ENCODE measurements at regions not wholly inside any gene's neighbourhood (a gene's known extent, or its start where the extent isn't known, plus 50 kb on each side); places are given as distances from the start of the nearest gene placed in this dataset.

GRCh38 chr14:44370727-44371126 is 136.4 kb downstream of the FSCB start:
- ChIA-PET CTCF (interaction anchor here (0.5 kb wide), 1 partner anchor 323 kb away, joined by 3 read pairs; no protein-coding TSS in a partner anchor), POLR2A (no interaction called here)
- TF ChIP-seq ZBTB7A (tag by site-specific recombination; IDR thresholded peaks at IDR 0.05; ENCODE audit: low read depth) = no peak
- no peak for TF ChIP-seq PBX3 (CRISPR knock-in tag; IDR thresholded peaks at IDR 0.05)
- TF ChIP-seq ZNF529 (tag by site-specific recombination; IDR thresholded peaks at IDR 0.05; ENCODE audit: insufficient replicate concordance) = no peak
- TF ChIP-seq ZNF112 (tag by site-specific recombination; IDR thresholded peaks at IDR 0.05) = no peak
- TF ChIP-seq ZNF350 (tag by site-specific recombination; IDR thresholded peaks at IDR 0.05) = no peak
- no peak for TF ChIP-seq KLF7 (tag by site-specific recombination; IDR thresholded peaks at IDR 0.05; ENCODE audit: borderline replicate concordance)
- no peak overlapping the region for H3K4me3 ChIP-seq (ENCODE audit: low read depth, low read length)
- no peaks in the 10 kb centered on the region for H3K4me1 ChIP-seq (ENCODE audit: control insufficient read depth, insufficient read depth, low read length)
- H3K9me3 ChIP-seq (ENCODE audit: control insufficient read depth, insufficient read depth, low read depth, low read length) = no peaks in the 10 kb centered on the region
- H3K36me3 ChIP-seq (ENCODE audit: control insufficient read depth in 2 of 2, insufficient read depth in 1 of 2, low read length in 2 of 2) = no peaks in the 10 kb centered on the region
- H3K27ac ChIP-seq (ENCODE audit: extremely low read depth, low read depth, low read length) = no peak overlapping the region

GRCh38 chr14:44369401-44370123 is 137.5 kb downstream of the FSCB start:
- TF ChIP-seq ZBTB48 (tag by site-specific recombination; IDR thresholded peaks at IDR 0.05) = no peak
- no peak for TF ChIP-seq ZSCAN4 (tag by site-specific recombination; IDR thresholded peaks at IDR 0.05)
- TF ChIP-seq ZNF747 (tag by site-specific recombination; IDR thresholded peaks at IDR 0.05) = no peak
- TF ChIP-seq GLI2 (tag by site-specific recombination; IDR thresholded peaks at IDR 0.05; ENCODE audit: borderline replicate concordance, low read depth) = no peak
- TF ChIP-seq ZNF274 (IDR thresholded peaks at IDR 0.05; ENCODE audit: low read length) = no peak
- no peak for TF ChIP-seq ZNF274 (tag by site-specific recombination; IDR thresholded peaks at IDR 0.05; ENCODE audit: borderline replicate concordance)
- no peak for TF ChIP-seq PRDM1 (tag by site-specific recombination; IDR thresholded peaks at IDR 0.05)
- no peak for TF ChIP-seq ZNF473 (tag by site-specific recombination; IDR thresholded peaks at IDR 0.05)
- no peak for TF ChIP-seq KLF8 (tag by site-specific recombination; IDR thresholded peaks at IDR 0.05)
- no peak for TF ChIP-seq RBAK (tag by site-specific recombination; IDR thresholded peaks at IDR 0.05)
- no peak for TF ChIP-seq ZNF350 (tag by site-specific recombination; IDR thresholded peaks at IDR 0.05)
- CTCF ChIA-PET = interaction anchor here (0.5 kb wide), 1 partner anchor 11 kb away, joined by 3 read pairs; no protein-coding TSS in a partner anchor
- POLR2A ChIA-PET = no interaction called here
- Histone ChIP-seq H3K4me1 (ENCODE audit: control insufficient read depth, insufficient read depth, low read length) (no peaks in the 10 kb centered on the region), H3K4me3 (ENCODE audit: low read depth, low read length) (no peak overlapping the region), H3K9me3 (ENCODE audit: control insufficient read depth, insufficient read depth, low read depth, low read length) (no peaks in the 10 kb centered on the region), H3K36me3 (ENCODE audit: control insufficient read depth in 2 of 2, insufficient read depth in 1 of 2, low read length in 2 of 2) (no peaks in the 10 kb centered on the region), H3K27ac (ENCODE audit: extremely low read depth, low read depth, low read length) (no peak overlapping the region)

- POLR2A ChIA-PET = no interaction called here
- no peaks in the 10 kb centered on the region for H3K36me3 ChIP-seq (ENCODE audit: control insufficient read depth in 2 of 2, insufficient read depth in 1 of 2, low read length in 2 of 2)
- CTCF ChIA-PET = no interaction called here
- TF ChIP-seq ZBTB10 (tag by site-specific recombination; IDR thresholded peaks at IDR 0.05) (no peak), KLF7 (tag by site-specific recombination; IDR thresholded peaks at IDR 0.05; ENCODE audit: borderline replicate concordance) (no peak), ZNF707 (tag by site-specific recombination; IDR thresholded peaks at IDR 0.05) (no peak), GFI1B (tag by site-specific recombination; IDR thresholded peaks at IDR 0.05) (no peak), ZFP3 (tag by site-specific recombination; IDR thresholded peaks at IDR 0.05; ENCODE audit: low read depth) (no peak), ELK4 (IDR thresholded peaks at IDR 0.05; ENCODE audit: borderline replicate concordance, low read depth, low read length) (no peak), ZNF571 (tag by site-specific recombination; IDR thresholded peaks at IDR 0.05) (no peak), ZNF335 (tag by site-specific recombination; conservative IDR thresholded peaks at IDR 0.05) (no peak), ZNF580 (tag by site-specific recombination; IDR thresholded peaks at IDR 0.05) (no peak), MZF1 (tag by site-specific recombination; IDR thresholded peaks at IDR 0.05; ENCODE audit: borderline replicate concordance) (no peak), ZIC2 (tag by site-specific recombination; IDR thresholded peaks at IDR 0.05) (no peak)
Observed at GRCh38 chr14:44361083-44361482, 146.0 kb downstream of the FSCB start.

More at GRCh38 chr14:44361083-44361482, 146.0 kb downstream of the FSCB start:
- no peaks in the 10 kb centered on the region for H3K4me1 ChIP-seq (ENCODE audit: control insufficient read depth, insufficient read depth, low read length)
- H3K4me3 ChIP-seq (ENCODE audit: low read depth, low read length) = no peak overlapping the region
- H3K27ac ChIP-seq (ENCODE audit: extremely low read depth, low read depth, low read length) = no peak overlapping the region
- H3K9me3 ChIP-seq (ENCODE audit: control insufficient read depth, insufficient read depth, low read depth, low read length) = no peaks in the 10 kb centered on the region

Measured in HEK293 (cell line).